HG03439 (cell line): ENCODE measurements at regions not wholly inside any gene's neighbourhood (a gene's known extent, or its start where the extent isn't known, plus 50 kb on each side); places are given as distances from the start of the nearest gene placed in this dataset.
"Not testable (repeated sequence)": the region's sequence is repeated elsewhere in the genome, so short reads cannot be mapped to it uniquely, and the experiment has no call there.

ENCODE experiments used
- ATAC-seq: cut with Tn5 transposase; IDR thresholded peaks from one replicate; pipeline ENCODE4 v1.9.1; 2021; ENCODE audit warnings: mild to moderate bottlenecking, moderate library complexity; ENCODE audit not compliant: unreplicated experiment

- ATAC-seq: no peak
These were observed 66.6 kb downstream of the LACC1 start for GRCh38 chr13:43946281-43946680.

GRCh38 chr13:43947897-43948458 is 68.3 kb downstream of the LACC1 start:
- no peak for ATAC-seq

GRCh38 chr13:43953370-43953769 is 73.7 kb downstream of the LACC1 start:
- no peak for ATAC-seq

GRCh38 chr13:43956975-43957374 is 77.3 kb downstream of the LACC1 start:
- ATAC-seq: not testable (repeated sequence)

GRCh38 chr13:43959291-43959690 is 79.6 kb downstream of the LACC1 start:
- ATAC-seq: no peak

GRCh38 chr13:43961909-43962308 is 82.2 kb downstream of the LACC1 start:
- no peak for ATAC-seq

- no peak for ATAC-seq
These were observed 84.0 kb downstream of the LACC1 start for GRCh38 chr13:43963726-43964125.

GRCh38 chr13:43964698-43965458 is 85.2 kb downstream of the LACC1 start:
- ATAC-seq: no peak

- no peak for ATAC-seq
These were observed 85.7 kb downstream of the LACC1 start for GRCh38 chr13:43965459-43965845.

GRCh38 chr13:43968251-43968942 is 88.7 kb downstream of the LACC1 start:
- not testable (repeated sequence) for ATAC-seq

GRCh38 chr13:43968943-43969690 is 89.4 kb downstream of the LACC1 start:
- ATAC-seq: not testable (repeated sequence)

- ATAC-seq: not testable (repeated sequence)
These were observed 90.2 kb downstream of the LACC1 start for GRCh38 chr13:43969919-43970318.

- ATAC-seq: not testable (repeated sequence)
These were observed 91.0 kb downstream of the LACC1 start for GRCh38 chr13:43970520-43971242.

GRCh38 chr13:43971324-43971723 is 91.6 kb downstream of the LACC1 start:
- ATAC-seq: not testable (repeated sequence)

- ATAC-seq: no peak
These were observed 98.2 kb downstream of the LACC1 start for GRCh38 chr13:43977911-43978310.

GRCh38 chr13:43978688-43979087 is 99.0 kb downstream of the LACC1 start:
- no peak for ATAC-seq

- ATAC-seq: no peak
These were observed 99.8 kb downstream of the LACC1 start for GRCh38 chr13:43979492-43979891.

GRCh38 chr13:43980587-43980986 is 100.9 kb downstream of the LACC1 start:
- no peak for ATAC-seq

GRCh38 chr13:43981091-43981490 is 101.4 kb downstream of the LACC1 start:
- no peak for ATAC-seq

GRCh38 chr13:43981512-43982301 is 102.0 kb downstream of the LACC1 start:
- ATAC-seq: no peak
